Mammary epithelial cell (primary cell): ENCODE measurements at regions not wholly inside any gene's neighbourhood (a gene's known extent, or its start where the extent isn't known, plus 50 kb on each side); places are given as distances from the start of the nearest gene placed in this dataset.

ENCODE experiments used
- EZH2 ChIP-seq: IDR thresholded peaks from 2 replicates; pipeline ENCODE4 v1.6.1; 2012; ENCODE audit warnings: low read length, inconsistent platforms, borderline replicate concordance
- TF ChIP-seq, protein P1 (sequence below), 2 donors: IDR thresholded peaks in 1 of 2; conservative IDR thresholded peaks in 1 of 2; 2 replicates each; pipeline ENCODE4 v1.5.1; 2011 to 2012; ENCODE audit warnings: inconsistent platforms in 2 of 2, low read length in 2 of 2, mild to moderate bottlenecking in 2 of 2, control low read depth in 1 of 2, low read depth in 1 of 2; ENCODE audit not compliant: insufficient read depth in 1 of 2; ENCODE audit errors: extremely low read depth in 1 of 2

DNA sequence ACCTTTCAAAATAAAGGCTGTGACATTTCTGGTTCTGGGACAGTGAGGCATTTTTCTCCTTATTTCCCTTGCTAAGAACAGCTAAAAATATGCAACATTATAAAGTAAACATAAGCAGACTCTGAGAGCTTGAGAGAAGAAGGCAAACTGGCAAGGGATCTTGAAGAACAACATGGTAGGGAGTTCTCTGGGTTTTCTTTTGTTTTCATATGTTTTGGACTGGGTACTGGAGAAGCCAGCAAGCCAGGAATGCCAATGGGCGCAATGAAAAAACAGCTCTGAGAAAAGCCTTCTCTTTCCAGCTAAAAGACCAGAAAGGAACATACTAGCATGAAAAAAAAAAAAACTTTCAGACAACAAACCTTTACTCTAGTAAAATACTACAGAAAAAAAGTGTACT is 351.4 kb upstream of the HS6ST1 start:
- TF ChIP-seq, protein P1, sequence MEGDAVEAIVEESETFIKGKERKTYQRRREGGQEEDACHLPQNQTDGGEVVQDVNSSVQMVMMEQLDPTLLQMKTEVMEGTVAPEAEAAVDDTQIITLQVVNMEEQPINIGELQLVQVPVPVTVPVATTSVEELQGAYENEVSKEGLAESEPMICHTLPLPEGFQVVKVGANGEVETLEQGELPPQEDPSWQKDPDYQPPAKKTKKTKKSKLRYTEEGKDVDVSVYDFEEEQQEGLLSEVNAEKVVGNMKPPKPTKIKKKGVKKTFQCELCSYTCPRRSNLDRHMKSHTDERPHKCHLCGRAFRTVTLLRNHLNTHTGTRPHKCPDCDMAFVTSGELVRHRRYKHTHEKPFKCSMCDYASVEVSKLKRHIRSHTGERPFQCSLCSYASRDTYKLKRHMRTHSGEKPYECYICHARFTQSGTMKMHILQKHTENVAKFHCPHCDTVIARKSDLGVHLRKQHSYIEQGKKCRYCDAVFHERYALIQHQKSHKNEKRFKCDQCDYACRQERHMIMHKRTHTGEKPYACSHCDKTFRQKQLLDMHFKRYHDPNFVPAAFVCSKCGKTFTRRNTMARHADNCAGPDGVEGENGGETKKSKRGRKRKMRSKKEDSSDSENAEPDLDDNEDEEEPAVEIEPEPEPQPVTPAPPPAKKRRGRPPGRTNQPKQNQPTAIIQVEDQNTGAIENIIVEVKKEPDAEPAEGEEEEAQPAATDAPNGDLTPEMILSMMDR (conservative IDR thresholded peaks at IDR 0.05 in 1 of 2, IDR thresholded peaks at IDR 0.05 in 1 of 2; ENCODE audit: extremely low read depth in 1 of 2, insufficient read depth in 1 of 2, low read depth in 1 of 2, low read length in 2 of 2) = no peak
- no peak for TF ChIP-seq EZH2
